GM12872 (cell line): ENCODE measurements at regions not wholly inside any gene's neighbourhood (a gene's known extent, or its start where the extent isn't known, plus 50 kb on each side); places are given as distances from the start of the nearest gene placed in this dataset.

Experiments
- CTCF ChIP-seq: IDR thresholded peaks from 3 replicates; pipeline ENCODE4 v1.5.1; 2011; ENCODE audit warnings: low read depth, mild to moderate bottlenecking, low read length, moderate library complexity; ENCODE audit not compliant: insufficient read depth

- TF ChIP-seq CTCF, result no peak
These were observed 226.5 kb upstream of the TOPAZ1 start for GRCh38 chr3:44015170-44015569.

GRCh38 chr3:44016818-44017217, 224.9 kb upstream of the TOPAZ1 start:
- TF ChIP-seq CTCF, result no peak

GRCh38 chr3:44018926-44019325, 222.8 kb upstream of the TOPAZ1 start:
- no peak for TF ChIP-seq CTCF

GRCh38 chr3:44019736-44020135, 221.9 kb upstream of the TOPAZ1 start:
- TF ChIP-seq CTCF, result no peak

- no peak for TF ChIP-seq CTCF
These were observed 221.5 kb upstream of the TOPAZ1 start for GRCh38 chr3:44020143-44020542.

- no peak for TF ChIP-seq CTCF
These were observed 219.8 kb upstream of the TOPAZ1 start for GRCh38 chr3:44021651-44022594.

GRCh38 chr3:44023961-44024593, 217.6 kb upstream of the TOPAZ1 start:
- no peak for TF ChIP-seq CTCF
